K562 (cell line): ENCODE measurements at regions not wholly inside any gene's neighbourhood (a gene's known extent, or its start where the extent isn't known, plus 50 kb on each side); places are given as distances from the start of the nearest gene placed in this dataset.

Experiments
- ATAC-seq: fragments of 200-7000 bp; cut with Tn5 transposase; 3 replicates; pipeline ENCODE4 v1.9.1; 2020; ENCODE audit warnings: moderate library complexity
- BruUV-seq: library from RNA; stranded (reverse); fragments of 400-500 nt; replicated peaks from 2 replicates; lab custom pipeline; 2021; lab: Mats Ljungman, UMichigan
- CTCF ChIA-PET: fragments of 300-600 bp; formaldehyde crosslinking; extraction: SDS; loops from one replicate; lab custom pipeline; 2021; ENCODE audit warnings: low intra/inter-chr PET ratio; lab: Yijun Ruan, JAX
- POLR2A ChIA-PET: fragments of 300-600, 350-650 bp; sonication (Branson Sonifier 250); formaldehyde crosslinking; extraction: SDS; loops from one replicate; lab custom pipeline; 2021; ENCODE audit warnings: antibody characterized with exemption, inconsistent platforms; lab: Yijun Ruan, JAX
- DNase-seq, 4 experiments: peaks; one replicate each; pipeline versions ENCODE4 v3.0.0 to v3.0.0-alpha.2; 2011 to 2018; ENCODE audit warnings: low spot score in 3 of 4, mixed read lengths in 3 of 4; ENCODE audit errors: extremely low read depth in 1 of 4
- FAIRE-seq: peaks from 2 replicates; lab custom pipeline; 2011; peaks lifted over from hg19 to GRCh38; lab: Jason Lieb, UNC
- H2AFZ ChIP-seq: 2 replicates; pipeline ENCODE4 v1.6.0; 2011; ENCODE audit warnings: low read depth, low read length, control low read depth, inconsistent platforms
- H3K27ac ChIP-seq: fragments of 200-600 bp; 3 replicates; pipeline ENCODE4 v1.8.0; 2011; ENCODE audit warnings: low read depth, mild to moderate bottlenecking, control low read depth, inconsistent platforms, low read length, moderate library complexity, mixed read lengths; ENCODE audit errors: extremely low read depth
- H3K27me3 ChIP-seq, 2 experiments: fragments of 300-600 bp in 1 of 2; 2 replicates in 1 of 2; 3 replicates in 1 of 2; pipeline versions ENCODE4 v1.6.0 to v1.8.0; 2011; ENCODE audit warnings: inconsistent platforms in 2 of 2, low read length in 2 of 2, mild to moderate bottlenecking in 1 of 2, mixed read lengths in 1 of 2, moderate library complexity in 1 of 2; ENCODE audit not compliant: control insufficient read depth in 2 of 2, insufficient read depth in 2 of 2
- H3K36me3 ChIP-seq: fragments of 300-600 bp; 3 replicates; pipeline ENCODE4 v1.8.0; 2011; ENCODE audit warnings: mild to moderate bottlenecking, low read length, inconsistent platforms; ENCODE audit not compliant: control insufficient read depth, insufficient read depth
- H3K4me1 ChIP-seq, 2 experiments: fragments of 200-600 bp in 1 of 2; replicated peaks in 1 of 2; 2 replicates in 1 of 2; 3 replicates in 1 of 2; pipeline versions ENCODE4 v1.5.1 to v1.8.0; 2011; ENCODE audit warnings: inconsistent platforms in 2 of 2, low read length in 2 of 2, mild to moderate bottlenecking in 1 of 2, mixed read lengths in 1 of 2, moderate library complexity in 1 of 2; ENCODE audit not compliant: control insufficient read depth in 2 of 2, insufficient read depth in 2 of 2
- H3K4me2 ChIP-seq: 2 replicates; pipeline ENCODE4 v1.6.1; 2011; ENCODE audit warnings: low read length, control low read depth, inconsistent platforms, mixed read lengths; ENCODE audit not compliant: insufficient read depth
- H3K4me3 ChIP-seq: fragments of 200-600 bp; sonication (generic), shearing (Covaris generic); 2 replicates; pipeline ENCODE4 v1.5.1; 2016; ENCODE audit warnings: control low read depth, inconsistent platforms
- H3K79me2 ChIP-seq: fragments of 200-600 bp; 3 replicates; pipeline ENCODE4 v1.8.0; 2011; ENCODE audit warnings: low read length, inconsistent platforms; ENCODE audit not compliant: control insufficient read depth, insufficient read depth
- H3K9ac ChIP-seq, 2 experiments: 2 replicates each; pipeline versions ENCODE4 v1.6.0 to v1.6.1; 2011; ENCODE audit warnings: low read depth in 2 of 2, low read length in 2 of 2, control low read depth in 1 of 2, inconsistent platforms in 1 of 2, mild to moderate bottlenecking in 1 of 2, mixed read lengths in 1 of 2; ENCODE audit not compliant: insufficient read depth in 1 of 2
- H3K9me1 ChIP-seq: one replicate; pipeline ENCODE4 v1.6.0; 2011; ENCODE audit warnings: inconsistent platforms, mild to moderate bottlenecking, low read length, moderate library complexity; ENCODE audit not compliant: control insufficient read depth, insufficient read depth
- H3K9me3 ChIP-seq: replicated peaks from 2 replicates; pipeline ENCODE4 v1.5.1; 2011; ENCODE audit warnings: low read depth, low read length, inconsistent platforms; ENCODE audit not compliant: control insufficient read depth, insufficient read depth
- H4K20me1 ChIP-seq: replicated peaks from 2 replicates; pipeline ENCODE4 v1.6.1; 2011; ENCODE audit warnings: low read length, inconsistent platforms, mixed read lengths; ENCODE audit not compliant: control insufficient read depth, insufficient read depth
- COPS2 ChIP-seq: fragments of 450-650 bp; conservative IDR thresholded peaks from 2 replicates; pipeline ENCODE4 v1.6.1; 2016; ENCODE audit warnings: mild to moderate bottlenecking, moderate library complexity
- HSF4 ChIP-seq: fragments of 250-450 bp; sonication (Bioruptor Pico); IDR thresholded peaks from 2 replicates; pipeline ENCODE4 v2.1.2; 2022; ENCODE audit warnings: mild to moderate bottlenecking, moderate library complexity, borderline replicate concordance
- KAT2B ChIP-seq: IDR thresholded peaks from one replicate; pipeline ENCODE4 v1.6.1; 2012; ENCODE audit warnings: low read depth, mild to moderate bottlenecking, control low read depth, inconsistent platforms, low read length, moderate library complexity
- KAT8 ChIP-seq: fragments of 450-650 bp; IDR thresholded peaks from 2 replicates; pipeline ENCODE4 v1.6.1; 2016; ENCODE audit warnings: low read depth, mild to moderate bottlenecking
- ZKSCAN3 ChIP-seq: fragments of 250-450 bp; sonication (Bioruptor Pico); IDR thresholded peaks from 2 replicates; pipeline ENCODE4 v1.4.0; 2020
- WGBS: fragments of 100-300 bp; shearing (Covaris generic); methylation state at CpG from one replicate; pipeline ENCODE4 v1.1.6; 2016; ENCODE audit warnings: low coverage, mixed read lengths; ENCODE audit not compliant: insufficient coverage; ENCODE audit errors: missing lambda C conversion rate; 5-methylcytosine and 5-hydroxymethylcytosine counted together
- in situ Hi-C: fragments of 300-500 bp; cut with MboI; formaldehyde crosslinking; loops from 4 replicates; pipeline ENCODE4 v1.15.0; 2018; ENCODE audit warnings: inconsistent platforms, mixed read lengths
- intact Hi-C: fragments of 100-400 bp; cut with micrococcal nuclease; formaldehyde crosslinking; loops from 2 replicates; pipeline ENCODE4 v1.14.2; 2022
- TF ChIP-seq, protein P1 (sequence below): fragments of 450-650 bp; IDR thresholded peaks from 2 replicates; pipeline ENCODE4 v1.6.1; 2016; ENCODE audit warnings: missing biosample characterization, missing genetic modification characterization

DNA sequence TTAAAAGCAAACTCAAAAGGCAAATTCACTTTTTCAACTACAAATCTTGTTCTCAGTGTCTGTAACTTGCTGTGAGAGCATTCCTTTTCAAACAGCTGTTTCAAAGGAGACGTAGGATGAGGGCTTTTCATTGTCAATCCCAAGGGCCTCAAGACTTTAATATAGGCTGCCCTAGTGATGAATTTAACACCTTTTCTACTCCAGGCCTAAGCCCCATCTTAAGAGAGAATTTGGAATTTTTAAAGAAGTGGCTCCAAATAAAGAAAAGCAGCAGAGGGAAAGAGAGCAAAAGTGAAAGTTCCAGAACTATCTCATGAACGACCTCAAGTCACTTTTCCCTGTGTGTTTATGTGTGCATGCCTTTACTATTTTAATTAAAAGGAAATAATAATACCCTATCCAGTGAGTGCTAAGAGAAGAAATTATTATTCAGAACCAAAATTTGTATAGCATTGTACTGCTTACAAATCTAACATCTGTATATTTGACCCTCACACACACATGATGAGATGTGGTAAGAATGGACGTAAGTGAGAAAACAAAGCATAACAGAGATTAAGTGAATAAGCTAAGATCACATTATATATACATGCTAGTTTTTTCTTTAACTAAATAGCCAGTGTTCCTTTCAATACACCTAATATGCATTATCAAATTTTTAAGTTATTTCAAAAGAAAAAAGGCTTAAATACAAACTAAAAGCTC, 196.4 kb downstream of the VGLL3 start:
- CTCF ChIA-PET: no interaction called here
- no peaks in the 10 kb centered on the region for H3K27me3 ChIP-seq
- BruUV-seq: no TSS peak

DNA sequence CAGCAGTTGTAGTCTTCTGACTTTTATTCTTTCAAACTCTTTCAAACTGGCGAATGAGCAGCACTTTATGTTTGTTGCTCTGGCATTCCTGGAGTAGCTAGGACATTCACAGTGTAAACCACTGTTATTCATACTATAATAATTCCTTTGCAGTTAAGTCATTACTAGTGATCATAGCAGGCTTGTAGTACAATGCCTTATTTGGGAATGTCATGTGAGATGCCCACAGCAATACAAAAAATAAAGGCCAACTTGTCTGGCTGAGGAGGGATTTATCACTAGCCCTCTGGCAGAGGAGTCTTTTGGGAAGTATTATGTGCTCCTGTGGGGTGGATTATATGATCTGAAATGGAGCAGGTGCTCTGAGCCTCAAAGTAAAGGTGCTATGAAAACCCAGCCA, 197.2 kb downstream of the VGLL3 start:
- DNase-seq: no peak
- intact Hi-C loops: no loop called here
- Histone ChIP-seq H3K27me3 (no peaks in the 10 kb centered on the region), H3K4me2 (no peak overlapping the region), H2AFZ (no peak overlapping the region), H3K27ac (no peak overlapping the region), H3K4me1 (no peaks in the 10 kb centered on the region), H3K4me3 (no peak overlapping the region), H3K9me3 (no peaks in the 10 kb centered on the region), H3K79me2 (no peaks in the 10 kb centered on the region), H3K36me3 (no peaks in the 10 kb centered on the region), H3K9me1 (no peaks in the 10 kb centered on the region), H3K9ac (no peak overlapping the region), H4K20me1 (no peaks in the 10 kb centered on the region)
- BruUV-seq: no TSS peak
- WGBS: 0% methylated on average over 1 of the region's 1 CpG
- no peak for FAIRE-seq
- ChIA-PET CTCF (no interaction called here), POLR2A (no interaction called here)
- in situ Hi-C loops: no loop called here
- no peak for ATAC-seq
- TF ChIP-seq HSF4 (CRISPR knock-in tag): no peak

More for the DNA sequence above, 196.4 kb downstream of the VGLL3 start:
- no peak overlapping the region for H2AFZ ChIP-seq
- no peaks in the 10 kb centered on the region for H4K20me1 ChIP-seq
- ATAC-seq (no peak), DNase-seq (no peak), FAIRE-seq (no peak)
- H3K27ac ChIP-seq: no peak overlapping the region
- no peak overlapping the region for H3K4me2 ChIP-seq
- no peak overlapping the region for H3K9ac ChIP-seq
- no peaks in the 10 kb centered on the region for H3K36me3 ChIP-seq
- no peaks in the 10 kb centered on the region for H3K9me3 ChIP-seq
- TF ChIP-seq, protein P1, sequence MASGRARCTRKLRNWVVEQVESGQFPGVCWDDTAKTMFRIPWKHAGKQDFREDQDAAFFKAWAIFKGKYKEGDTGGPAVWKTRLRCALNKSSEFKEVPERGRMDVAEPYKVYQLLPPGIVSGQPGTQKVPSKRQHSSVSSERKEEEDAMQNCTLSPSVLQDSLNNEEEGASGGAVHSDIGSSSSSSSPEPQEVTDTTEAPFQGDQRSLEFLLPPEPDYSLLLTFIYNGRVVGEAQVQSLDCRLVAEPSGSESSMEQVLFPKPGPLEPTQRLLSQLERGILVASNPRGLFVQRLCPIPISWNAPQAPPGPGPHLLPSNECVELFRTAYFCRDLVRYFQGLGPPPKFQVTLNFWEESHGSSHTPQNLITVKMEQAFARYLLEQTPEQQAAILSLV (tag): no peak
- TF ChIP-seq COPS2: no peak
- no peak for TF ChIP-seq KAT2B
- TF ChIP-seq KAT8: no peak
- TF ChIP-seq ZKSCAN3 (CRISPR knock-in tag): no peak
- H3K79me2 ChIP-seq: no peaks in the 10 kb centered on the region
- H3K4me3 ChIP-seq: no peak overlapping the region
- intact Hi-C loops (no loop called here), in situ Hi-C loops (no loop called here)
- no peaks in the 10 kb centered on the region for H3K4me1 ChIP-seq
- no peaks in the 10 kb centered on the region for H3K9me1 ChIP-seq
- WGBS: 0% methylated on average over 3 of the region's 3 CpGs
- POLR2A ChIA-PET: no interaction called here
